ENCODE measurements at regions not wholly inside any gene's neighbourhood (a gene's known extent, or its start where the extent isn't known, plus 50 kb on each side); places are given as distances from the start of the nearest gene placed in this dataset.

DNA sequence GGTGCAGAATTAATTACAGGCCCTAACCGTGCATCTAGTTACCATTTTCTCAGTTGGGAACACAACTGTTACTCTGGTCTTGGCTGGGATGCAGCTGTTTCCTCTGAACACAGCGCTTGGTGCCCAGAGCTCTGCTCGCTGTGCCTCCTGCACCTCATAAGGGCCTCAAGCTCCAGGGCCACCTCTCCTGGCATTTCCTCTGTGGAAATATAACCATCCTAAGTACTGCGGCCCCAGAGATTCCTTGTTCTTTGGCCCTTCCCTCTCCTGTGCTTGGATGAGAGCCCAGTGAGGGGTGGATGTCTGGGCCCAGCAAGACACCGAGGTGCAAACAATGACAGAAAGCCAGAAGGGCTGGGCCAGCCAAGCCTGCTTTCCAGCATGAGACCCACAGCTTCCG, 169.9 kb upstream of the CST7 start:
- TF ChIP-seq, protein P1, sequence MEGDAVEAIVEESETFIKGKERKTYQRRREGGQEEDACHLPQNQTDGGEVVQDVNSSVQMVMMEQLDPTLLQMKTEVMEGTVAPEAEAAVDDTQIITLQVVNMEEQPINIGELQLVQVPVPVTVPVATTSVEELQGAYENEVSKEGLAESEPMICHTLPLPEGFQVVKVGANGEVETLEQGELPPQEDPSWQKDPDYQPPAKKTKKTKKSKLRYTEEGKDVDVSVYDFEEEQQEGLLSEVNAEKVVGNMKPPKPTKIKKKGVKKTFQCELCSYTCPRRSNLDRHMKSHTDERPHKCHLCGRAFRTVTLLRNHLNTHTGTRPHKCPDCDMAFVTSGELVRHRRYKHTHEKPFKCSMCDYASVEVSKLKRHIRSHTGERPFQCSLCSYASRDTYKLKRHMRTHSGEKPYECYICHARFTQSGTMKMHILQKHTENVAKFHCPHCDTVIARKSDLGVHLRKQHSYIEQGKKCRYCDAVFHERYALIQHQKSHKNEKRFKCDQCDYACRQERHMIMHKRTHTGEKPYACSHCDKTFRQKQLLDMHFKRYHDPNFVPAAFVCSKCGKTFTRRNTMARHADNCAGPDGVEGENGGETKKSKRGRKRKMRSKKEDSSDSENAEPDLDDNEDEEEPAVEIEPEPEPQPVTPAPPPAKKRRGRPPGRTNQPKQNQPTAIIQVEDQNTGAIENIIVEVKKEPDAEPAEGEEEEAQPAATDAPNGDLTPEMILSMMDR (conservative IDR thresholded peaks at IDR 0.05) = no peak
- TF ChIP-seq ZFX (IDR thresholded peaks at IDR 0.05) = no peak

Data from C4-2B (cell line).